Choroid plexus epithelial cell (primary cell): ENCODE measurements at regions not wholly inside any gene's neighbourhood (a gene's known extent, or its start where the extent isn't known, plus 50 kb on each side); places are given as distances from the start of the nearest gene placed in this dataset.

ENCODE experiments used
- DNase-seq: peaks from one replicate; pipeline ENCODE4 v3.0.0-alpha.2; 2010; ENCODE audit warnings: low read depth
- H3K4me3 ChIP-seq: 2 replicates; pipeline ENCODE4 v1.5.1; 2011; ENCODE audit warnings: low read depth, mild to moderate bottlenecking, control low read depth, low read length, moderate library complexity
- CTCF ChIP-seq: conservative IDR thresholded peaks from 2 replicates; pipeline ENCODE4 v1.5.1; 2011; ENCODE audit warnings: low read depth, mild to moderate bottlenecking, control low read depth, inconsistent platforms, low read length, moderate library complexity

- DNase-seq = no peak
- TF ChIP-seq CTCF = no peak
- no peak overlapping the region for H3K4me3 ChIP-seq
Observed at GRCh38 chr16:51057969-51058337, 93.1 kb downstream of the SALL1 start.

- no peak overlapping the region for H3K4me3 ChIP-seq
- DNase-seq = no peak
- no peak for TF ChIP-seq CTCF
Observed at GRCh38 chr16:51057102-51057793, 93.8 kb downstream of the SALL1 start.

GRCh38 chr16:51056331-51056730, 94.7 kb downstream of the SALL1 start:
- no peak overlapping the region for H3K4me3 ChIP-seq
- DNase-seq = no peak
- TF ChIP-seq CTCF = no peak

GRCh38 chr16:51055434-51055833, 95.6 kb downstream of the SALL1 start:
- TF ChIP-seq CTCF = no peak
- no peak overlapping the region for H3K4me3 ChIP-seq
- no peak for DNase-seq

- TF ChIP-seq CTCF = no peak
- H3K4me3 ChIP-seq = no peak overlapping the region
- no peak for DNase-seq
Observed at GRCh38 chr16:51053775-51054174, 97.3 kb downstream of the SALL1 start.

GRCh38 chr16:51051671-51052070, 99.4 kb downstream of the SALL1 start:
- TF ChIP-seq CTCF = no peak
- H3K4me3 ChIP-seq = no peak overlapping the region
- DNase-seq = no peak

GRCh38 chr16:51050377-51050706, 100.7 kb downstream of the SALL1 start:
- no peak overlapping the region for H3K4me3 ChIP-seq
- no peak for DNase-seq
- no peak for TF ChIP-seq CTCF
